GM12873 (cell line): ENCODE measurements at regions not wholly inside any gene's neighbourhood (a gene's known extent, or its start where the extent isn't known, plus 50 kb on each side); places are given as distances from the start of the nearest gene placed in this dataset.

Experiments
- TF ChIP-seq, protein P1 (sequence below): IDR thresholded peaks from 2 replicates; pipeline ENCODE4 v1.5.1; 2012; ENCODE audit warnings: low read depth, mild to moderate bottlenecking, moderate library complexity, low read length, control low read depth; ENCODE audit not compliant: insufficient read depth; ENCODE audit errors: missing control alignments

DNA sequence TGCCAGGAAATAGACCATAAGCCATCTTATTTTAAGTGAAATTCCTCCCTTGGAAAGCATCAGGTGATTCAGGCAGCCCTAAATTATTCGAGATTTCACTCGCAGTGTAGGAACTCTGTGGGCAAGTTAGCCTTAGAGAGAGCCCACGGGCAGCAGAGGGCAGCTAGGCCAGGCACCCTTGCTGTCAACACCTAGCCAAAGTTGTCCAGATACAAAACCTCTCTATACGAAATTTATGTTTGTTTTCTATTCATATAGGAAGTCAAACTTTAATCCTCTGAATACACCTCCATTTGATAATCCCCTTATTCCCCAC, 1043.5 kb downstream of the GATA3 start:
- TF ChIP-seq, protein P1, sequence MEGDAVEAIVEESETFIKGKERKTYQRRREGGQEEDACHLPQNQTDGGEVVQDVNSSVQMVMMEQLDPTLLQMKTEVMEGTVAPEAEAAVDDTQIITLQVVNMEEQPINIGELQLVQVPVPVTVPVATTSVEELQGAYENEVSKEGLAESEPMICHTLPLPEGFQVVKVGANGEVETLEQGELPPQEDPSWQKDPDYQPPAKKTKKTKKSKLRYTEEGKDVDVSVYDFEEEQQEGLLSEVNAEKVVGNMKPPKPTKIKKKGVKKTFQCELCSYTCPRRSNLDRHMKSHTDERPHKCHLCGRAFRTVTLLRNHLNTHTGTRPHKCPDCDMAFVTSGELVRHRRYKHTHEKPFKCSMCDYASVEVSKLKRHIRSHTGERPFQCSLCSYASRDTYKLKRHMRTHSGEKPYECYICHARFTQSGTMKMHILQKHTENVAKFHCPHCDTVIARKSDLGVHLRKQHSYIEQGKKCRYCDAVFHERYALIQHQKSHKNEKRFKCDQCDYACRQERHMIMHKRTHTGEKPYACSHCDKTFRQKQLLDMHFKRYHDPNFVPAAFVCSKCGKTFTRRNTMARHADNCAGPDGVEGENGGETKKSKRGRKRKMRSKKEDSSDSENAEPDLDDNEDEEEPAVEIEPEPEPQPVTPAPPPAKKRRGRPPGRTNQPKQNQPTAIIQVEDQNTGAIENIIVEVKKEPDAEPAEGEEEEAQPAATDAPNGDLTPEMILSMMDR: no peak

DNA sequence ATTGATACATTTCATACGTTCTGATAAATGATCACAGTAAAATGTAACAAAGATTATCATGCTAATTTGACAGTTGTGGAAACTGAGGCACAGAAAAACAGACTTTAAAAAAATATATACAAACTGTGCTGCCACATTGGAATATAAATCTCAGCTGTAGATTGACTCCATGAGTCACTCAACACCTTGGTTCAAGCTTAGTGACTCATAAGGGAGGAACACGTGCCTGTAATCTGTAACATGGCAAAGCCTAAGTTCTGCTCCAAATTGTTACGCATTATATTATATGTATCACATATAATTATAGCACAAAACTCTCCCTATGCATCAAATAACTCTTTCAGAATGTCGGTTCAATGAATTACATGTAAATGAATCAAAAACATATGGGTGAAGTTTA, 1047.5 kb downstream of the GATA3 start:
- TF ChIP-seq, protein P1: no peak

- TF ChIP-seq, protein P1: no peak
Measured at GRCh38 chr10:9103301-9103700, 1048.8 kb downstream of the GATA3 start.

- TF ChIP-seq, protein P1: no peak
Measured at GRCh38 chr10:9111976-9112375, 1057.5 kb downstream of the GATA3 start.

GRCh38 chr10:9126728-9127127, 1072.2 kb downstream of the GATA3 start:
- TF ChIP-seq, protein P1: no peak

DNA sequence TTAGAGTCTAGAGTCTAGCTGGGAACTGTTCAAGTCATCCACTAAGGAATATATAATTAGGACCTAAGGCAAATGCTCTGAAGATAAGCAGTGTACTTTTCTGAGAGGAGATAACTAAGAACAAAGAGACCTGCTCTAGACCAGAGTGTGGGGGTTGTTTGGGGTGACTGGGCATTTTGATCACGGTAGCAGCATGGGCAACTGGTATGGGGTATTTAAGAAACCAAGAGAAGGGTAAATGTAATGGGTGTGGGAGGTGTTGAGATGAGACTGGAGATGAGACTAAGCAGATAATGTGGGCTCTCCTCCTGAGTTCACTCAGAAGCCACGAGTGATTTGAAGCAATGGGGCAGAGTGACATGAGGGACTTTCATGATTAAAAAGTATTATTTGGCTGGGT, 1082.9 kb downstream of the GATA3 start:
- TF ChIP-seq, protein P1: no peak

- TF ChIP-seq, protein P1: no peak
Measured at GRCh38 chr10:9140373-9140772, 1085.9 kb downstream of the GATA3 start.

DNA sequence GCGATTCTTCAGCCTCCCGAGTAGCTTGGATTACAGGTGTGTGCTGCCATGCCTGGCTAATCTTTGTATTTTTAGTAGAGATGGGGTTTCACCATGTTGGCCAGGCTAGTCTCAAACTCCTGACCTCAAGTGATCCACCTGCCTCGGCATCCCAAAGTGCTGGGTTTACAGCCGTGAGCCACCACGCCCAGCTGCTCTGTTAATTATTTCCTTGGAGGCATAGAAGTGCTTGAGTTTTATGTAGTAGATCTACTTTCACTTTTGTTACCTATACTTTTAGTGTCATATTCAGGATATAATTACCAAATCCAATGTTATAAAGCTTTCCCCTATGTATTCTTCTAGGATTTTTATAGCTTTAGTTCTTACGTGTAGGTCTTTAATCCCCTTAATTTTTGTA, 1093.0 kb downstream of the GATA3 start:
- TF ChIP-seq, protein P1: no peak
